ENCODE measurements at regions not wholly inside any gene's neighbourhood (a gene's known extent, or its start where the extent isn't known, plus 50 kb on each side); places are given as distances from the start of the nearest gene placed in this dataset.

DNA sequence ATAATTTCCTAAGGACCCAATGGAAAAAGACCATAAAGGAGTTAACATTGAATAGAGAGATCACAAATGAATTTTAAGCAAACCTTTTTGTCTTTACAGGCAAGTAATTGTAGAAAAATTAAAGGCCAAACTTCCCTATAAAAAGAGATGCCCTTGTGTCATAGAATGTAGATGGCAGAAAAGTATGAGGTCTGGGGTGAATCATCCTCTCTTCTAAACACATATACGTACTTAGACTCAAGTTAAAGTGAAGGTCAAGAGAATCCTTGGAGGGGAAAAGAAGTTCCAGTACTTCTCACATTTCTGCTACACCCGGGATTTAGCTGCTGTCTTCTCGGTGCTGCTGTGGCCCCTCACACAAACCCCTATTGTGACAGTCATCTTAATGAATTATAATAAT lies 116.2 kb upstream of the ARID2 start:
- DNase-seq (ENCODE audit: insufficient read length, low spot score): no peak
- TF ChIP-seq POU2F2 (IDR thresholded peaks at IDR 0.05; ENCODE audit: low read depth, low read length) (no peak), PAX5 (IDR thresholded peaks at IDR 0.05; ENCODE audit: insufficient read depth, low read length, severe bottlenecking) (no peak), POLR2A (IDR thresholded peaks at IDR 0.05; ENCODE audit: low read depth, low read length) (no peak), SPI1 (IDR thresholded peaks at IDR 0.05; ENCODE audit: low read depth, low read length) (no peak), TAF1 (IDR thresholded peaks at IDR 0.05; ENCODE audit: low read depth, low read length) (no peak), POLR2AphosphoS5 (IDR thresholded peaks at IDR 0.05; ENCODE audit: low read depth, low read length) (no peak)
- no peak for FAIRE-seq

DNA sequence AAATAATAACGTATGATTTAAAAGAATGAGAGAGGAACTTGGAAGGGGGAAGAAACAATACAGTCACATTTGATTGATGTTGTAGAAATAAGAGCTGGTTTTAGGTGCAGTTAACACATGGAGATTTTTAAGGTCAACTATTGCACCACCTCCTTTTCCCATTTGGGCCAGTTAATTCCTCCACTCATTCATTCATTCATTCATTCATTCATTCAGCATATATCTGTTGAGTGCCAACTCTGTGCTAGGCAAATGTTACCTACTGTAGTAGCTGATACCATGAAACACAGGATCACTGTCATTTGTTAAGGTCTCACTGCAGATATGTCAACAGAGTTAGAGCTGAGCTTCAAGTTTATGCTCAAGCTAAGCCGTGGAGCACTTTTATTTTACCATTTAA lies 115.7 kb upstream of the ARID2 start:
- TF ChIP-seq POU2F2 (IDR thresholded peaks at IDR 0.05; ENCODE audit: low read depth, low read length) (no peak), TAF1 (IDR thresholded peaks at IDR 0.05; ENCODE audit: low read depth, low read length) (no peak), SPI1 (IDR thresholded peaks at IDR 0.05; ENCODE audit: low read depth, low read length) (no peak), POLR2A (IDR thresholded peaks at IDR 0.05; ENCODE audit: low read depth, low read length) (no peak), POLR2AphosphoS5 (IDR thresholded peaks at IDR 0.05; ENCODE audit: low read depth, low read length) (no peak), PAX5 (IDR thresholded peaks at IDR 0.05; ENCODE audit: insufficient read depth, low read length, severe bottlenecking) (no peak)
- DNase-seq (ENCODE audit: insufficient read length, low spot score) (no peak), FAIRE-seq (no peak)

DNA sequence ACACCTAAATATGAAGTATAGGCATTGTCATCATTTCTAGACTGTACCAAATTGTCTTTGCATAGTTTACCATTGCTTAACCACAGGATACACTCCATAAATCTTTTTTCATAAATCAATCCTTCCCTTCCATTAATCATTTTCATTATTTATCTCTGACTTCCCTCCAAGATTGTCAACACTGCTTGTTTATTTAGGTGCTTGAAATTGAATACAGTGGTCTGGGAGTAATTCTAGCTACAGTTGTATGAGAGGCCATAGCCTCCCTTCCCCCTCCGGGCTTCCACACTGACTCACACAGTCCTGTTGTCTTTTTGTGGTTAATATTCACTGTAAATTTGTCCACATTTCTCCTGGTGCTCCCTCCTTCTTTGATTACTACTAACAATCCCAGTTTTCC lies 114.2 kb upstream of the ARID2 start:
- FAIRE-seq: no peak
- TF ChIP-seq TAF1 (IDR thresholded peaks at IDR 0.05; ENCODE audit: low read depth, low read length) (no peak), POLR2AphosphoS5 (IDR thresholded peaks at IDR 0.05; ENCODE audit: low read depth, low read length) (no peak), SPI1 (IDR thresholded peaks at IDR 0.05; ENCODE audit: low read depth, low read length) (no peak), PAX5 (IDR thresholded peaks at IDR 0.05; ENCODE audit: insufficient read depth, low read length, severe bottlenecking) (no peak), POLR2A (IDR thresholded peaks at IDR 0.05; ENCODE audit: low read depth, low read length) (no peak)
- no peak for DNase-seq (ENCODE audit: insufficient read length, low spot score)

DNA sequence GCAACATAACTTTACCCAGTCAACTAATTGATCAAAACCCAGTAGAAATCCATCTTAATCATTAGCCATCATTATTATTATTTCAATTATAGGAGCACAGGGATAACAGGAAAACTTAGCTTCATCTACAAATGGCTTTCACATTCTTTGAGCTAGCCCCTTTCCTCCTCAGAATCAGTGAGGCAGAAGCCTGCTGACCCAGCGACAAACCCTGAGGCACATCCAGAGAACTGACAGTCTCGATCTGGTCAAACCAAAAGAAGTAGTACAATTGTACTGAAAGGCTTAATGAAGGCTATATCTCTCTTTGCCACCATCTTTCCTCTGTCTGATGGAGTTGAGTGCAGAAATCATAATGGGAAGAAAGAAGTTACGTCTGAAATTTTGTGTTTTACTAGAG lies 109.8 kb upstream of the ARID2 start:
- no peak for FAIRE-seq
- TF ChIP-seq TAF1 (IDR thresholded peaks at IDR 0.05; ENCODE audit: low read depth, low read length) (no peak), POU2F2 (IDR thresholded peaks at IDR 0.05; ENCODE audit: low read depth, low read length) (no peak), POLR2AphosphoS5 (IDR thresholded peaks at IDR 0.05; ENCODE audit: low read depth, low read length) (no peak), SPI1 (IDR thresholded peaks at IDR 0.05; ENCODE audit: low read depth, low read length) (no peak), POLR2A (IDR thresholded peaks at IDR 0.05; ENCODE audit: low read depth, low read length) (no peak), PAX5 (IDR thresholded peaks at IDR 0.05; ENCODE audit: insufficient read depth, low read length, severe bottlenecking) (no peak)
- no peak for DNase-seq (ENCODE audit: insufficient read length, low spot score)

DNA sequence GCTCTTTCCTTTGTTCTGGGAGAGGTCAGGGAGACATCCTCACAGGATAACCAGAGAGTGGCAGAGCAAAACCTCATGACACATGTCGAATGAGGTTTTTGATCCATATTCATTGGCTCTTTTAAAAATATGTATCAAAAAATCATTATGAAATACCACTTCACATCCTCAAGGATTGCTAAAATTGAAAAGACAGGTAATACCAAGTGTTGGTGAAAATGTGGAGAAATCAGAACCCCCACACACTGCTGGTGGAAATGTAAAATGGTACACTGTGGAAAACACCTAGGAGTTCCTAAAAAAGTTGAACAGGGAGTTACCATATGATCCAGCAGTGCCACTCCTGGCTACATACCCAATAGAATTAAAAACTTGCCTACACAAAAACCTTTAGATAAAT lies 107.8 kb upstream of the ARID2 start:
- DNase-seq (ENCODE audit: insufficient read length, low spot score): no peak
- no peak for FAIRE-seq
- no peak for TF ChIP-seq POU2F2 (IDR thresholded peaks at IDR 0.05; ENCODE audit: low read depth, low read length)
- TF ChIP-seq POLR2A (IDR thresholded peaks at IDR 0.05; ENCODE audit: low read depth, low read length): no peak

DNA sequence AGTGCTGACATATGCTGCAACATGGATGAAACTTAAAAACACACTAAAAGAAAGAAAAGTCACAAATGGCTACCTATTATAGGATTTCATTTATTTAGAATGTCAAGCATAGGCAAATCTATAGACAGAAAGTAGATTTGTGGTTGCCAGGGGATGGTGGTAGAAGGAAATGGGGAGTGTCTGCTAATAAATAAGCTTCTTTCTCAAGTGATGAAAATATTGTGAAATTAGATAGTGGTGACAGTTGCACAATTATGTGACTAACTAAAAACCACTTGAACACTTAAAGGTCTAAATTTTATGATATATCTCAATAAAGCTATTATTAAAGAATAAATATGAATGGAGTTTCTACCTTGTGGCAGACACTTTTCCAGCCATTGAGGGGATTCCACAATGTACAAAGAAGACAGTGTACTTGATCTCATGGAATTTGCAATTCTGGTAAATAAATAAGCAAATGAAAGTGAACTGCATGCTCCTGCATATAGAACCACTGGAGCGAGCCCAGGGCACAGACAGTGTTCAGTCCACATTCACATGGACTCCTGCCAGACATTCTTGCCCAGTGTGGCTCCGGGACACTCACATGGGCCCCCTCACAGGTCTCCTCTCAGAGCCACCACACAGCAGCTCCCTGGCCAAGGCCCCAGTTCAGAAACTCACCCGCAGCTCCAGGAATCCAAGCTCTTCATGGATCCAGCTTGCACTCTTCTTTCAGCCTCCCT lies 107.1 kb upstream of the ARID2 start:
- TF ChIP-seq POLR2AphosphoS5 (IDR thresholded peaks at IDR 0.05; ENCODE audit: low read depth, low read length): no peak
- no peak for TF ChIP-seq POU2F2 (IDR thresholded peaks at IDR 0.05; ENCODE audit: low read depth, low read length)
- no peak for TF ChIP-seq SPI1 (IDR thresholded peaks at IDR 0.05; ENCODE audit: low read depth, low read length)
- no peak for TF ChIP-seq PAX5 (IDR thresholded peaks at IDR 0.05; ENCODE audit: insufficient read depth, low read length, severe bottlenecking)
- no peak for TF ChIP-seq POLR2A (IDR thresholded peaks at IDR 0.05; ENCODE audit: low read depth, low read length)
- no peak for TF ChIP-seq TAF1 (IDR thresholded peaks at IDR 0.05; ENCODE audit: low read depth, low read length)
- DNase-seq (ENCODE audit: insufficient read length, low spot score): no peak

DNA sequence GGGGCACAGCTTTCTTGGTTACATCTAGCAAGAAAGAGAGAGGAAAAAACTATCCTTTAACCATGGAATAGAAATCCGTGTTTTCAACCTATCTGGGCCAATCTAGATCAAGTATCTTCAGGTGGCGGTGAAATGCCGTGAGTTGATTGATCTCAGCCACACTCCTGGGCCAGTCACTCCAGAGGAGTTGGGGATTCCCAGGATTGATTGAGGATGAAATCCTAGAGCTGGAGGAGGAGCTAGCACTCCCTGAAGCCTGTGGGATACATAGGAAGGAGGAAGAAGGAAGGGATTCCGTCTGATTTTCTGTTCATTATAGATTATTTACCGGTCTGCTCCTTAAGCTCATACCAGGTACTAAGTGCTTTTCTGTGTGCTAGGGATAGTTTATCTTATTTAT lies 106.3 kb upstream of the ARID2 start:
- no peak for DNase-seq (ENCODE audit: insufficient read length, low spot score)
- TF ChIP-seq PAX5 (IDR thresholded peaks at IDR 0.05; ENCODE audit: insufficient read depth, low read length, severe bottlenecking) (no peak), POLR2A (IDR thresholded peaks at IDR 0.05; ENCODE audit: low read depth, low read length) (no peak), POLR2AphosphoS5 (IDR thresholded peaks at IDR 0.05; ENCODE audit: low read depth, low read length) (no peak), SPI1 (IDR thresholded peaks at IDR 0.05; ENCODE audit: low read depth, low read length) (no peak), POU2F2 (IDR thresholded peaks at IDR 0.05; ENCODE audit: low read depth, low read length) (no peak), TAF1 (IDR thresholded peaks at IDR 0.05; ENCODE audit: low read depth, low read length) (no peak)
- FAIRE-seq: no peak

More for the DNA sequence above, 107.1 kb upstream of the ARID2 start:
- no peak for FAIRE-seq

DNA sequence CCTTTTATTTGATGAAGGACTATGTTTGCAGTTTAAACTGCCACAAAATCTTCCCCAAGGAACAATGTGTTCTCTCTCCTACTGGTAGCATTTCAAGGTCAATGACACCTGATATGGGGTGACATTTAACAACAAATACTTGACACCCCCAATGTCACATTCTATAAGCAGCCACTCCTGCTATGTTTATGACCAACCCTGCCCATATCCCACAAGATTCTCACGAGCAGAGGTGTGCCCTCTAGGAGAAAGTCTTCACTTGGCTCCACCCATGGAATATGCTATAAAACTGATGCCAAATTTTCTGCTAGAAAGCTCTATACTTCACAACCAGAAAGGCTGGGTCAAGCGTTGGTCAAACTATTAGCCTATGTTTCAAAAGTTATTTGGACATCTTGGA lies 105.6 kb upstream of the ARID2 start:
- TF ChIP-seq TAF1 (IDR thresholded peaks at IDR 0.05; ENCODE audit: low read depth, low read length): no peak
- TF ChIP-seq POLR2A (IDR thresholded peaks at IDR 0.05; ENCODE audit: low read depth, low read length): no peak
- no peak for TF ChIP-seq POLR2AphosphoS5 (IDR thresholded peaks at IDR 0.05; ENCODE audit: low read depth, low read length)
- no peak for TF ChIP-seq PAX5 (IDR thresholded peaks at IDR 0.05; ENCODE audit: insufficient read depth, low read length, severe bottlenecking)
- TF ChIP-seq SPI1 (IDR thresholded peaks at IDR 0.05; ENCODE audit: low read depth, low read length): no peak
- TF ChIP-seq POU2F2 (IDR thresholded peaks at IDR 0.05; ENCODE audit: low read depth, low read length): no peak
- FAIRE-seq (no peak), DNase-seq (ENCODE audit: insufficient read length, low spot score) (no peak)

DNA sequence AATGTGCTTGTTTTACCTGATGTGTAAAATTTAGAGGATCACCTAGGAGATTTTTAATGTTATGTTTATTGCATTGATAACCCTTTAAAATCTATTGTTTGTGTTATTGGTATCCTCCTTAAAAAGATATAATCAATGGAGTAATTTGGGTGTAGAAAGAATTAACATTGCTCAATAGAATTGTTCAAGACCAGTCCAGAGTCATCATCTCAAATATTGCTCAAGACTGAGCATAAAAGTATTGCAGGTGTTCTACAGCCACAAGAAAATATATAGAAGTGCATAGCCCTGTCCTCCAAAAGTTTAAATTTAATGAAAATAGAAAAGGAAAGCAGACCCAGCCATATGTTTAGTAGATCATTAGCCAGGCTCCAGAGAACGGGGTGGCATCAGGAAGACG lies 102.5 kb upstream of the ARID2 start:
- no peak for FAIRE-seq
- no peak for TF ChIP-seq POU2F2 (IDR thresholded peaks at IDR 0.05; ENCODE audit: low read depth, low read length)
- TF ChIP-seq POLR2AphosphoS5 (IDR thresholded peaks at IDR 0.05; ENCODE audit: low read depth, low read length): no peak
- no peak for TF ChIP-seq SPI1 (IDR thresholded peaks at IDR 0.05; ENCODE audit: low read depth, low read length)
- TF ChIP-seq TAF1 (IDR thresholded peaks at IDR 0.05; ENCODE audit: low read depth, low read length): no peak
- no peak for TF ChIP-seq PAX5 (IDR thresholded peaks at IDR 0.05; ENCODE audit: insufficient read depth, low read length, severe bottlenecking)
- DNase-seq (ENCODE audit: insufficient read length, low spot score): no peak

Data from GM12891 (cell line).